CD4-positive, alpha-beta T cell treated with Interferon alpha-2 for 1 hour (primary cell): ENCODE measurements at regions not wholly inside any gene's neighbourhood (a gene's known extent, or its start where the extent isn't known, plus 50 kb on each side); places are given as distances from the start of the nearest gene placed in this dataset.
"Not testable (repeated sequence)": the region's sequence is repeated elsewhere in the genome, so short reads cannot be mapped to it uniquely, and the experiment has no call there.

Experiments
- DNase-seq, 2 donors: peaks; one replicate each; pipeline ENCODE4 v3.0.0-alpha.2; 2020 to 2022

GRCh38 chr20:12211361-12211760, 293.7 kb downstream of the BTBD3 start:
- no peak for DNase-seq

- DNase-seq: no peak
These were observed 299.7 kb downstream of the BTBD3 start for GRCh38 chr20:12217382-12217781.

- no peak for DNase-seq
These were observed 302.1 kb downstream of the BTBD3 start for GRCh38 chr20:12219798-12220197.

- no peak for DNase-seq
These were observed 305.4 kb downstream of the BTBD3 start for GRCh38 chr20:12223057-12223456.

- DNase-seq: no peak
These were observed 308.2 kb downstream of the BTBD3 start for GRCh38 chr20:12225898-12226297.

GRCh38 chr20:12229891-12230290, 312.2 kb downstream of the BTBD3 start:
- DNase-seq: no peak

GRCh38 chr20:12237772-12238171, 320.1 kb downstream of the BTBD3 start:
- no peak for DNase-seq

GRCh38 chr20:12241065-12241464, 323.4 kb downstream of the BTBD3 start:
- no peak for DNase-seq

- DNase-seq: peak in 1 of 2 donors; percentile 24
These were observed 325.6 kb downstream of the BTBD3 start for GRCh38 chr20:12243327-12243726.

GRCh38 chr20:12248481-12248880, 330.8 kb downstream of the BTBD3 start:
- no peak for DNase-seq

- not testable (repeated sequence) for DNase-seq
These were observed 333.0 kb downstream of the BTBD3 start for GRCh38 chr20:12250661-12251060.

GRCh38 chr20:12252793-12253192, 335.1 kb downstream of the BTBD3 start:
- no peak for DNase-seq

- DNase-seq: no peak
These were observed 337.8 kb downstream of the BTBD3 start for GRCh38 chr20:12255461-12255970.

- DNase-seq: no peak
These were observed 339.1 kb downstream of the BTBD3 start for GRCh38 chr20:12256806-12257205.

- DNase-seq: no peak
These were observed 345.1 kb downstream of the BTBD3 start for GRCh38 chr20:12262747-12263146.

- no peak for DNase-seq
These were observed 347.0 kb downstream of the BTBD3 start for GRCh38 chr20:12264711-12265110.

GRCh38 chr20:12265662-12266061, 348.0 kb downstream of the BTBD3 start:
- no peak for DNase-seq

GRCh38 chr20:12269579-12269978, 351.9 kb downstream of the BTBD3 start:
- no peak for DNase-seq

GRCh38 chr20:12270863-12271262, 353.2 kb downstream of the BTBD3 start:
- no peak for DNase-seq

- DNase-seq: no peak
These were observed 358.4 kb downstream of the BTBD3 start for GRCh38 chr20:12276011-12276673.

- DNase-seq: no peak
These were observed 369.9 kb downstream of the BTBD3 start for GRCh38 chr20:12287575-12287974.

- DNase-seq: no peak
These were observed 371.8 kb downstream of the BTBD3 start for GRCh38 chr20:12289465-12289864.

GRCh38 chr20:12291386-12291785, 373.7 kb downstream of the BTBD3 start:
- DNase-seq: no peak

GRCh38 chr20:12293900-12294299, 376.2 kb downstream of the BTBD3 start:
- DNase-seq: no peak

GRCh38 chr20:12294678-12295077, 377.0 kb downstream of the BTBD3 start:
- DNase-seq: no peak
